ENCODE measurements at regions not wholly inside any gene's neighbourhood (a gene's known extent, or its start where the extent isn't known, plus 50 kb on each side); places are given as distances from the start of the nearest gene placed in this dataset.

DNA sequence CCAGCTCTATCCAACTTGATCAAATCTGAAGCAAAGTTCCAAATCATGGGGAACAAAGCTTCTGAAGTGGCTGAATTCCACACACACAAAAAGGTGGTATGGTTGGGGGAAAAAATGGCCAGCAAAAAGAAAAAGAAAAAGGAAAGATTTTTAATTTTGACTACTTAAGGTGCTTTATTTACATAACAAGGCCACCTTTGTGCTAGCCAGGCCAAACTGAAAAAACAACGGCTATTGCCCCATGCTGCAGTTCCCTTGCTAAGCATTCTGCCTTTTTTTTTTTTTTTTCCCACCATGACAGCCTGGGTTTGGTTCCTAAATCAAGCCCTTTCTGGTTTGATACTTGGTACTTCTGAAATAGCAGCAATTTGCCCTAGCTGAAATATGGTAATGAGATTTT is 66.5 kb upstream of the DAZL start:
- TF ChIP-seq, protein P1, sequence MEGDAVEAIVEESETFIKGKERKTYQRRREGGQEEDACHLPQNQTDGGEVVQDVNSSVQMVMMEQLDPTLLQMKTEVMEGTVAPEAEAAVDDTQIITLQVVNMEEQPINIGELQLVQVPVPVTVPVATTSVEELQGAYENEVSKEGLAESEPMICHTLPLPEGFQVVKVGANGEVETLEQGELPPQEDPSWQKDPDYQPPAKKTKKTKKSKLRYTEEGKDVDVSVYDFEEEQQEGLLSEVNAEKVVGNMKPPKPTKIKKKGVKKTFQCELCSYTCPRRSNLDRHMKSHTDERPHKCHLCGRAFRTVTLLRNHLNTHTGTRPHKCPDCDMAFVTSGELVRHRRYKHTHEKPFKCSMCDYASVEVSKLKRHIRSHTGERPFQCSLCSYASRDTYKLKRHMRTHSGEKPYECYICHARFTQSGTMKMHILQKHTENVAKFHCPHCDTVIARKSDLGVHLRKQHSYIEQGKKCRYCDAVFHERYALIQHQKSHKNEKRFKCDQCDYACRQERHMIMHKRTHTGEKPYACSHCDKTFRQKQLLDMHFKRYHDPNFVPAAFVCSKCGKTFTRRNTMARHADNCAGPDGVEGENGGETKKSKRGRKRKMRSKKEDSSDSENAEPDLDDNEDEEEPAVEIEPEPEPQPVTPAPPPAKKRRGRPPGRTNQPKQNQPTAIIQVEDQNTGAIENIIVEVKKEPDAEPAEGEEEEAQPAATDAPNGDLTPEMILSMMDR (IDR thresholded peaks at IDR 0.05), result no peak
- TF ChIP-seq POLR2AphosphoS5 (IDR thresholded peaks at IDR 0.05), result no peak
- no peak for TF ChIP-seq EP300 (IDR thresholded peaks at IDR 0.05)
